Erythroblast (primary cell): ENCODE measurements at regions not wholly inside any gene's neighbourhood (a gene's known extent, or its start where the extent isn't known, plus 50 kb on each side); places are given as distances from the start of the nearest gene placed in this dataset.

Source experiments
- GATA1 ChIP-seq: IDR thresholded peaks from 2 replicates; pipeline ENCODE4 v1.6.1; 2011; ENCODE audit warnings: low read depth, mild to moderate bottlenecking, control low read depth, low read length, moderate library complexity
- POLR2A ChIP-seq: IDR thresholded peaks from 2 replicates; pipeline ENCODE4 v1.6.1; 2011; ENCODE audit warnings: mild to moderate bottlenecking, low read length

DNA sequence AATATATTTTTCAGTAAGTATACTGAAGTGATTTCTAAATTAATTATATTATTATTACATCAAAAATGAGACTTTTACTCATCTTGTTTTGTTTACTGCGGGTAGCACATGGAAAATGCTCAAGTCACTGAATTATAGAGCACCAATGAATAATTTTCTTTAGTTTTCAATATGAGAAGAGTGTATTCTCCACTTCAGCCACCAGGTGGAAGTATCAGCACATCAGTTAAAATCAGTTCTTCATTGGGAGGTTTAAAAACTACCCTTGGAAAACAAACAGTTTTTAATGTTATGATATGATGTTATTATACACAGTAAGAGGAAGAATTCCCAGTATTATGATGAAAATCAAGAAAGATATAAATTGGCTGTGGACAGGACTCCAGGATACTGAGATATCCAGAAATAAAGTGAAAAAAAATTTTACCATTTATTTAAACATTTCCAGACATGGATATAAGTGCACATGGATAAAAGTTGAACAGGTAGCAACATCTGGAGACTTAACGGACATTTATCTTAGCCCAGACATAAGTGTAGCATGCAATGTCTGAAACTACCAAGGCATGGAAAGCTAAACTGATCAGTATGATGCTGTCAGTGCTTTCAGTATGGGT, 467.3 kb downstream of the KCNJ2 start:
- no peak for TF ChIP-seq POLR2A
- no peak for TF ChIP-seq GATA1
